K562 (cell line): ENCODE measurements at regions not wholly inside any gene's neighbourhood (a gene's known extent, or its start where the extent isn't known, plus 50 kb on each side); places are given as distances from the start of the nearest gene placed in this dataset.

Experiments
- ATAC-seq: fragments of 200-7000 bp; cut with Tn5 transposase; 3 replicates; pipeline ENCODE4 v1.9.1; 2020; ENCODE audit warnings: moderate library complexity
- BruUV-seq: library from RNA; stranded (reverse); fragments of 400-500 nt; replicated peaks from 2 replicates; lab custom pipeline; 2021; lab: Mats Ljungman, UMichigan
- CTCF ChIA-PET: fragments of 300-600 bp; formaldehyde crosslinking; extraction: SDS; loops from one replicate; lab custom pipeline; 2021; ENCODE audit warnings: low intra/inter-chr PET ratio; lab: Yijun Ruan, JAX
- POLR2A ChIA-PET: fragments of 300-600, 350-650 bp; sonication (Branson Sonifier 250); formaldehyde crosslinking; extraction: SDS; loops from one replicate; lab custom pipeline; 2021; ENCODE audit warnings: antibody characterized with exemption, inconsistent platforms; lab: Yijun Ruan, JAX
- DNase-seq, 4 experiments: peaks; one replicate each; pipeline versions ENCODE4 v3.0.0 to v3.0.0-alpha.2; 2011 to 2018; ENCODE audit warnings: low spot score in 3 of 4, mixed read lengths in 3 of 4; ENCODE audit errors: extremely low read depth in 1 of 4
- FAIRE-seq: peaks from 2 replicates; lab custom pipeline; 2011; peaks lifted over from hg19 to GRCh38; lab: Jason Lieb, UNC
- H2AFZ ChIP-seq: 2 replicates; pipeline ENCODE4 v1.6.0; 2011; ENCODE audit warnings: low read depth, low read length, control low read depth, inconsistent platforms
- H3K27ac ChIP-seq: fragments of 200-600 bp; 3 replicates; pipeline ENCODE4 v1.8.0; 2011; ENCODE audit warnings: low read depth, mild to moderate bottlenecking, control low read depth, inconsistent platforms, low read length, moderate library complexity, mixed read lengths; ENCODE audit errors: extremely low read depth
- H3K27me3 ChIP-seq, 2 experiments: fragments of 300-600 bp in 1 of 2; 2 replicates in 1 of 2; 3 replicates in 1 of 2; pipeline versions ENCODE4 v1.6.0 to v1.8.0; 2011; ENCODE audit warnings: inconsistent platforms in 2 of 2, low read length in 2 of 2, mild to moderate bottlenecking in 1 of 2, mixed read lengths in 1 of 2, moderate library complexity in 1 of 2; ENCODE audit not compliant: control insufficient read depth in 2 of 2, insufficient read depth in 2 of 2
- H3K36me3 ChIP-seq: fragments of 300-600 bp; 3 replicates; pipeline ENCODE4 v1.8.0; 2011; ENCODE audit warnings: mild to moderate bottlenecking, low read length, inconsistent platforms; ENCODE audit not compliant: control insufficient read depth, insufficient read depth
- H3K4me1 ChIP-seq, 2 experiments: fragments of 200-600 bp in 1 of 2; replicated peaks in 1 of 2; 2 replicates in 1 of 2; 3 replicates in 1 of 2; pipeline versions ENCODE4 v1.5.1 to v1.8.0; 2011; ENCODE audit warnings: inconsistent platforms in 2 of 2, low read length in 2 of 2, mild to moderate bottlenecking in 1 of 2, mixed read lengths in 1 of 2, moderate library complexity in 1 of 2; ENCODE audit not compliant: control insufficient read depth in 2 of 2, insufficient read depth in 2 of 2
- H3K4me2 ChIP-seq: 2 replicates; pipeline ENCODE4 v1.6.1; 2011; ENCODE audit warnings: low read length, control low read depth, inconsistent platforms, mixed read lengths; ENCODE audit not compliant: insufficient read depth
- H3K4me3 ChIP-seq: fragments of 200-600 bp; sonication (generic), shearing (Covaris generic); 2 replicates; pipeline ENCODE4 v1.5.1; 2016; ENCODE audit warnings: control low read depth, inconsistent platforms
- H3K79me2 ChIP-seq: fragments of 200-600 bp; 3 replicates; pipeline ENCODE4 v1.8.0; 2011; ENCODE audit warnings: low read length, inconsistent platforms; ENCODE audit not compliant: control insufficient read depth, insufficient read depth
- H3K9ac ChIP-seq, 2 experiments: 2 replicates each; pipeline versions ENCODE4 v1.6.0 to v1.6.1; 2011; ENCODE audit warnings: low read depth in 2 of 2, low read length in 2 of 2, control low read depth in 1 of 2, inconsistent platforms in 1 of 2, mild to moderate bottlenecking in 1 of 2, mixed read lengths in 1 of 2; ENCODE audit not compliant: insufficient read depth in 1 of 2
- H3K9me1 ChIP-seq: one replicate; pipeline ENCODE4 v1.6.0; 2011; ENCODE audit warnings: inconsistent platforms, mild to moderate bottlenecking, low read length, moderate library complexity; ENCODE audit not compliant: control insufficient read depth, insufficient read depth
- H3K9me3 ChIP-seq: replicated peaks from 2 replicates; pipeline ENCODE4 v1.5.1; 2011; ENCODE audit warnings: low read depth, low read length, inconsistent platforms; ENCODE audit not compliant: control insufficient read depth, insufficient read depth
- H4K20me1 ChIP-seq: replicated peaks from 2 replicates; pipeline ENCODE4 v1.6.1; 2011; ENCODE audit warnings: low read length, inconsistent platforms, mixed read lengths; ENCODE audit not compliant: control insufficient read depth, insufficient read depth
- CAMTA2 ChIP-seq: fragments of 250-450 bp; sonication (Bioruptor Pico); conservative IDR thresholded peaks from 2 replicates; pipeline ENCODE4 v1.5.1; 2022
- ELF1 ChIP-seq: fragments of 200-800 bp; sonication (Bioruptor generic); IDR thresholded peaks from 2 replicates; pipeline ENCODE4 v1.6.1; 2016; ENCODE audit warnings: missing genetic modification characterization, missing compliant biosample characterization
- HNRNPK ChIP-seq: fragments of 200-400 bp; formaldehyde crosslinking; IDR thresholded peaks from one replicate; pipeline ENCODE4 v1.6.1; 2018; ENCODE audit warnings: mild to moderate bottlenecking, low read depth, low read length; ENCODE audit not compliant: poor library complexity, severe bottlenecking
- HOXB6 ChIP-seq: fragments of 250-450 bp; sonication (Bioruptor Pico); IDR thresholded peaks from 2 replicates; pipeline ENCODE4 v1.5.1; 2022; ENCODE audit warnings: mild to moderate bottlenecking, borderline replicate concordance
- NEUROD1 ChIP-seq: fragments of 150-350 bp; IDR thresholded peaks from 2 replicates; pipeline ENCODE4 v1.6.1; 2014; ENCODE audit warnings: borderline replicate concordance, low read length, low read depth; ENCODE audit not compliant: partially characterized antibody
- SMARCB1 ChIP-seq: IDR thresholded peaks from 2 replicates; pipeline ENCODE4 v1.6.1; 2011; ENCODE audit warnings: improper control_type of control experiment, low read depth; ENCODE audit not compliant: insufficient read length
- SRF ChIP-seq, 2 experiments: fragments of 250-450, 450-650 bp in 1 of 2; sonication (Bioruptor Pico) in 1 of 2; sonication (generic) in 1 of 2; formaldehyde crosslinking; IDR thresholded peaks; 2 replicates each; pipeline versions ENCODE4 v1.5.0 to v1.5.1; 2020 to 2022; ENCODE audit warnings: mild to moderate bottlenecking in 1 of 2, missing genetic modification reagents in 1 of 2
- WHSC1 ChIP-seq: IDR thresholded peaks from one replicate; pipeline ENCODE4 v1.6.1; 2012; ENCODE audit warnings: low read length, control low read depth, inconsistent platforms
- ZNF12 ChIP-seq: sonication (generic); formaldehyde crosslinking; IDR thresholded peaks from 2 replicates; pipeline ENCODE4 v1.4.0; 2020; ENCODE audit warnings: mild to moderate bottlenecking, missing genetic modification reagents
- ZNF431 ChIP-seq: sonication (generic); formaldehyde crosslinking; IDR thresholded peaks from 2 replicates; pipeline ENCODE4 v1.8.0; 2022; ENCODE audit warnings: mild to moderate bottlenecking, missing genetic modification reagents
- WGBS: fragments of 100-300 bp; shearing (Covaris generic); methylation state at CpG from one replicate; pipeline ENCODE4 v1.1.6; 2016; ENCODE audit warnings: low coverage, mixed read lengths; ENCODE audit not compliant: insufficient coverage; ENCODE audit errors: missing lambda C conversion rate; 5-methylcytosine and 5-hydroxymethylcytosine counted together
- in situ Hi-C: fragments of 300-500 bp; cut with MboI; formaldehyde crosslinking; loops from 4 replicates; pipeline ENCODE4 v1.15.0; 2018; ENCODE audit warnings: inconsistent platforms, mixed read lengths
- intact Hi-C: fragments of 100-400 bp; cut with micrococcal nuclease; formaldehyde crosslinking; loops from 2 replicates; pipeline ENCODE4 v1.14.2; 2022
- TF ChIP-seq, protein P1 (sequence below): IDR thresholded peaks from 2 replicates; pipeline ENCODE4 v1.6.1; 2011; ENCODE audit not compliant: insufficient read length; ENCODE audit errors: extremely low read depth
- TF ChIP-seq, protein P2 (sequence below): sonication (generic); formaldehyde crosslinking; IDR thresholded peaks from 2 replicates; pipeline ENCODE4 v1.8.0; 2022; ENCODE audit warnings: mild to moderate bottlenecking, missing genetic modification reagents
- TF ChIP-seq, protein P3 (sequence below): fragments of 250-450 bp; sonication (Bioruptor Pico); IDR thresholded peaks from 2 replicates; pipeline ENCODE4 v1.4.0; 2020; ENCODE audit warnings: borderline replicate concordance

DNA sequence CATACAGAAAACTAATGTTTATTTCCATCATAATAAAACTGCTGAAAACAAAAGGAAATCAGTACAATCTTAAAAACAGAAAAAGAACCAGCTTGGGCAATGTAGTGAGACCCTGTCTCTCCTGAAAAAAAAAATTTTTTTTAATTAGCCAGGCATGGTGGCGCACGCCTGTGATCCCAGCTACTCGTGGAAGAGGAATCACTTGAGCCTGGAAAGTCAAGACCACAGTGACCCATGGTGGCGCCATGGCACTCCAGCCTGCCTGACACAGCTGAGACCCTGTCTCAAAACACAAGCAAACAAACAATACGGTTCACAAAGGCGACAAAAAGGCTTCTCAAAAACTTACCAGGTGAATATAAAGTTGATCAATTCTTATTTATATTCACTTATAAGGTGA, 289.7 kb downstream of the BRD1 start:
- BruUV-seq: no TSS peak
- intact Hi-C loops: no loop called here
- DNase-seq (no peak), ATAC-seq (no peak), FAIRE-seq (no peak)
- TF ChIP-seq, protein P1, sequence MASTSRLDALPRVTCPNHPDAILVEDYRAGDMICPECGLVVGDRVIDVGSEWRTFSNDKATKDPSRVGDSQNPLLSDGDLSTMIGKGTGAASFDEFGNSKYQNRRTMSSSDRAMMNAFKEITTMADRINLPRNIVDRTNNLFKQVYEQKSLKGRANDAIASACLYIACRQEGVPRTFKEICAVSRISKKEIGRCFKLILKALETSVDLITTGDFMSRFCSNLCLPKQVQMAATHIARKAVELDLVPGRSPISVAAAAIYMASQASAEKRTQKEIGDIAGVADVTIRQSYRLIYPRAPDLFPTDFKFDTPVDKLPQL: no peak
- TF ChIP-seq SRF (CRISPR knock-in tag; IDR thresholded peaks at IDR 0.05): no peak
- no peak for TF ChIP-seq HNRNPK
- TF ChIP-seq HOXB6 (CRISPR knock-in tag): no peak
- no peak overlapping the region for H2AFZ ChIP-seq
- H4K20me1 ChIP-seq: peaks cover 9% of the 10 kb centered on the region; the same call in 1 of the 2 replicates
- H3K36me3 ChIP-seq: peaks cover 9% of the 10 kb centered on the region; the same call in 1 of the 3 replicates
- no peak overlapping the region for H3K4me2 ChIP-seq
- in situ Hi-C loops: no loop called here
- WGBS: 88% methylated on average over 5 of the region's 6 CpGs
- no peak overlapping the region for H3K4me3 ChIP-seq
- H3K9me3 ChIP-seq: no peaks in the 10 kb centered on the region
- ChIA-PET CTCF (no interaction called here), POLR2A (no interaction called here)
- H3K27ac ChIP-seq: no peak overlapping the region
- H3K79me2 ChIP-seq: peaks cover 3% of the 10 kb centered on the region; the same call in 1 of the 3 replicates
- H3K4me1 ChIP-seq: peaks cover 0 to 15% of the 10 kb centered on the region in 2 experiments; a peak in 2 of 5 replicates
- peaks cover 8% of the 10 kb centered on the region for H3K9me1 ChIP-seq
- H3K27me3 ChIP-seq: no peaks in the 10 kb centered on the region
- no peak overlapping the region for H3K9ac ChIP-seq

DNA sequence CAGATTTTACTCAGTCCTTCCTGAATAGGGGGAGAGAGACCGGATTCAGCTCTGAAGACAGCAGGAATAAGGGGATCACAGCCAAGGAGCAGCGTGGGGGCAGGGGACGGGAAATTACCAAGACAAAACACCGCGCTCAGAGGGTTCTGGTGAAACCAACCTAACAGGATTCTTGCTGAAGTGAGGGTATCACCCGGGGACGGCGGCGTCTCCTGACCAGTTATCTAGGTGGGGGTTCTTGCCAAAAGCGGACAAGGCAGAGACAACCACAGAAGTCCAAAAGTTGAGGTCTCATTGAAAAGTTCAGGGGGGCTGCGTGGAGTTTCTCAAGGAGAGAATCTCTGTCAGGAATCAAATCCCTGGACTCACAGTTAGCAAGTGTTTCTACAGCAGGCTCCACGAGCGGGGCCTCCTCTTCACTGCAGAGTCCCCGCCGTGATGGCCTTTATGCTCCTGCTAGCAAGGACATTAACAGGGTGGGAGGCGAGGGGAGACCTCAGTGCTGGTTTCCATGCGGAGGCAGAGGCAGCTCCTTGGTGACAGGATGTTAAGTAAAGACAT, 291.0 kb downstream of the BRD1 start:
- intact Hi-C loops (no loop called here), in situ Hi-C loops (no loop called here)
- Histone ChIP-seq H3K9me1 (peaks cover 8% of the 10 kb centered on the region), H4K20me1 (peaks cover 9% of the 10 kb centered on the region; the same call in 1 of the 2 replicates), H3K27ac (no peak overlapping the region), H3K4me1 (peaks cover 0 to 11% of the 10 kb centered on the region in 2 experiments; a peak in 2 of 5 replicates), H3K36me3 (peaks cover 9% of the 10 kb centered on the region; the same call in 1 of the 3 replicates), H3K4me3 (no peak overlapping the region), H3K9ac (no peak overlapping the region), H3K79me2 (no peaks in the 10 kb centered on the region; the same call in 2 of the 3 replicates), H3K27me3 (no peaks in the 10 kb centered on the region), H3K9me3 (no peaks in the 10 kb centered on the region), H2AFZ (no peak overlapping the region), H3K4me2 (no peak overlapping the region)
- no TSS peak for BruUV-seq
- ATAC-seq (no peak), DNase-seq (no peak), FAIRE-seq (no peak)
- ChIA-PET CTCF (no interaction called here), POLR2A (no interaction called here)
- 95% methylated on average over 14 of the region's 17 CpGs for WGBS
- TF ChIP-seq ZNF431 (CRISPR knock-in tag): no peak
- TF ChIP-seq CAMTA2: no peak
- TF ChIP-seq HNRNPK: no peak
- no peak for TF ChIP-seq NEUROD1
- TF ChIP-seq WHSC1: no peak
- TF ChIP-seq, protein P2, sequence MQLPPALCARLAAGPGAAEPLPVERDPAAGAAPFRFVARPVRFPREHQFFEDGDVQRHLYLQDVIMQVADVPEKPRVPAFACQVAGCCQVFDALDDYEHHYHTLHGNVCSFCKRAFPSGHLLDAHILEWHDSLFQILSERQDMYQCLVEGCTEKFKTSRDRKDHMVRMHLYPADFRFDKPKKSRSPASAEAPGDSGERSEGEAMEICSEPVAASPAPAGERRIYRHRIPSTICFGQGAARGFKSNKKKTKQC: no peak
- no peak for TF ChIP-seq ZNF12
- no peak for TF ChIP-seq ELF1 (tag)
- TF ChIP-seq, protein P3, sequence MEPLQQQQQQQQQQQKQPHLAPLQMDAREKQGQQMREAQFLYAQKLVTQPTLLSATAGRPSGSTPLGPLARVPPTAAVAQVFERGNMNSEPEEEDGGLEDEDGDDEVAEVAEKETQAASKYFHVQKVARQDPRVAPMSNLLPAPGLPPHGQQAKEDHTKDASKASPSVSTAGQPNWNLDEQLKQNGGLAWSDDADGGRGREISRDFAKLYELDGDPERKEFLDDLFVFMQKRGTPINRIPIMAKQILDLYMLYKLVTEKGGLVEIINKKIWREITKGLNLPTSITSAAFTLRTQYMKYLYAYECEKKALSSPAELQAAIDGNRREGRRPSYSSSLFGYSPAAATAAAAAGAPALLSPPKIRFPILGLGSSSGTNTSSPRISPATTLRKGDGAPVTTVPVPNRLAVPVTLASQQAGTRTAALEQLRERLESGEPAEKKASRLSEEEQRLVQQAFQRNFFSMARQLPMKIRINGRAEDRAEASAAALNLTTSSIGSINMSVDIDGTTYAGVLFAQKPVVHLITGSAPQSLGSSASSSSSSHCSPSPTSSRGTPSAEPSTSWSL (CRISPR knock-in tag): no peak
- no peak for TF ChIP-seq SMARCB1
